H1 (cell line): ENCODE measurements at regions not wholly inside any gene's neighbourhood (a gene's known extent, or its start where the extent isn't known, plus 50 kb on each side); places are given as distances from the start of the nearest gene placed in this dataset.
"Not testable (repeated sequence)": the region's sequence is repeated elsewhere in the genome, so short reads cannot be mapped to it uniquely, and the experiment has no call there.

Source experiments
- CTCF ChIA-PET: fragments of 300-600 bp; sonication (Branson Sonifier 250); formaldehyde crosslinking; loops from one replicate; lab custom pipeline; 2021; ENCODE audit not compliant: partially characterized antibody; lab: Charles Lee
- POLR2A ChIA-PET: fragments of 300-600 bp; sonication (Branson Sonifier 250); formaldehyde crosslinking; loops from one replicate; lab custom pipeline; 2021; ENCODE audit warnings: inconsistent platforms; ENCODE audit not compliant: partially characterized antibody; lab: Charles Lee
- DNase-seq, 2 experiments: peaks; one replicate each; pipeline versions ENCODE4 v3.0.0 to v3.0.0-alpha.2; 2010 to 2022; ENCODE audit warnings: low spot score in 2 of 2, low read depth in 1 of 2, mixed read lengths in 1 of 2
- FAIRE-seq: peaks from 2 replicates; lab custom pipeline; 2011; peaks lifted over from hg19 to GRCh38; lab: Jason Lieb, UNC
- H2AFZ ChIP-seq: 2 replicates; pipeline ENCODE4 v1.8.1; 2012; ENCODE audit warnings: low read length, inconsistent platforms
- H2AK5ac ChIP-seq: 2 replicates; pipeline ENCODE4 v1.6.1; 2013; ENCODE audit warnings: low read depth, low read length
- H2BK120ac ChIP-seq: replicated peaks from 2 replicates; pipeline ENCODE3; 2013; ENCODE audit warnings: low read depth, low read length, inconsistent platforms
- H2BK12ac ChIP-seq: 2 replicates; pipeline ENCODE4 v1.6.1; 2013; ENCODE audit warnings: low read depth, low read length
- H2BK15ac ChIP-seq: 2 replicates; pipeline ENCODE4 v1.6.1; 2013; ENCODE audit warnings: low read length
- H2BK20ac ChIP-seq: 2 replicates; pipeline ENCODE4 v1.6.1; 2013; ENCODE audit warnings: low read length
- H2BK5ac ChIP-seq: 2 replicates; pipeline ENCODE4 v1.6.1; 2013; ENCODE audit warnings: low read depth, low read length
- H3K14ac ChIP-seq: 2 replicates; pipeline ENCODE4 v1.6.1; 2013; ENCODE audit warnings: inconsistent platforms; ENCODE audit not compliant: insufficient read length
- H3K18ac ChIP-seq: 2 replicates; pipeline ENCODE4 v1.6.1; 2013; ENCODE audit warnings: low read length; ENCODE audit errors: extremely low read depth
- H3K23ac ChIP-seq: 2 replicates; pipeline ENCODE4 v1.6.1; 2013; ENCODE audit warnings: inconsistent platforms; ENCODE audit not compliant: insufficient read length
- H3K23me2 ChIP-seq: 2 replicates; pipeline ENCODE4 v1.6.1; 2013; ENCODE audit warnings: low read depth, low read length
- H3K27ac ChIP-seq: 2 replicates; pipeline ENCODE4 v1.6.1; 2011; ENCODE audit warnings: low read depth, low read length, inconsistent platforms
- H3K27me3 ChIP-seq, 4 experiments: replicated peaks in 1 of 4; 1 replicate in 1 of 4; 2 replicates in 3 of 4; pipeline versions ENCODE4 v1.6.1 to v1.8.1; 2011 to 2013; ENCODE audit warnings: low read length in 3 of 4, mild to moderate bottlenecking in 3 of 4, inconsistent platforms in 2 of 4, mixed read lengths in 2 of 4, moderate library complexity in 1 of 4; ENCODE audit not compliant: control insufficient read depth in 3 of 4, insufficient read depth in 3 of 4; ENCODE audit errors: extremely low read depth in 1 of 4
- H3K36me3 ChIP-seq, 4 experiments: 2 replicates each; pipeline versions ENCODE4 v1.6.1 to v1.8.1; 2011 to 2013; ENCODE audit warnings: mild to moderate bottlenecking in 4 of 4, low read length in 3 of 4, moderate library complexity in 2 of 4, control low read depth in 1 of 4, inconsistent platforms in 1 of 4; ENCODE audit not compliant: insufficient read depth in 4 of 4, control insufficient read depth in 2 of 4
- H3K4ac ChIP-seq: replicated peaks from 2 replicates; pipeline ENCODE3; 2013; ENCODE audit warnings: low read length, low read depth, mixed read lengths, inconsistent platforms; ENCODE audit not compliant: insufficient read length
- H3K4me1 ChIP-seq, 4 experiments: replicated peaks in 1 of 4; 1 replicate in 1 of 4; 2 replicates in 3 of 4; pipeline versions ENCODE4 v1.6.1 to v1.8.1; 2011 to 2013; ENCODE audit warnings: low read length in 3 of 4, inconsistent platforms in 2 of 4, mixed read lengths in 1 of 4; ENCODE audit not compliant: insufficient read depth in 4 of 4, control insufficient read depth in 3 of 4
- H3K4me2 ChIP-seq, 2 experiments: 2 replicates each; pipeline versions ENCODE4 v1.6.1 to v1.8.1; 2011 to 2013; ENCODE audit warnings: low read depth in 2 of 2, low read length in 2 of 2, control low read depth in 1 of 2, inconsistent platforms in 1 of 2, mild to moderate bottlenecking in 1 of 2; ENCODE audit not compliant: insufficient read depth in 1 of 2
- H3K4me3 ChIP-seq, 4 experiments: fragments of 200-600, 300-600 bp in 1 of 4; sonication (generic), shearing (Covaris generic), sonication (Bioruptor Twin) in 1 of 4; 2 replicates each; pipeline versions ENCODE4 v1.5.1 to v1.8.1; 2011 to 2016; ENCODE audit warnings: low read length in 4 of 4, low read depth in 3 of 4, control low read depth in 2 of 4, inconsistent platforms in 2 of 4, mild to moderate bottlenecking in 2 of 4, mixed read lengths in 1 of 4, moderate library complexity in 1 of 4; ENCODE audit not compliant: insufficient read depth in 2 of 4; ENCODE audit errors: extremely low read depth in 1 of 4
- H3K56ac ChIP-seq: replicated peaks from 2 replicates; pipeline ENCODE3; 2013; ENCODE audit warnings: low read depth, mild to moderate bottlenecking, mixed read lengths, low read length, inconsistent platforms; ENCODE audit not compliant: insufficient read length
- H3K79me1 ChIP-seq: 2 replicates; pipeline ENCODE4 v1.6.1; 2013; ENCODE audit warnings: low read depth, low read length, control low read depth
- H3K79me2 ChIP-seq, 2 experiments: 2 replicates each; pipeline versions ENCODE4 v1.6.1 to v1.8.1; 2012 to 2013; ENCODE audit warnings: low read length in 2 of 2, mild to moderate bottlenecking in 2 of 2, inconsistent platforms in 1 of 2; ENCODE audit not compliant: insufficient read depth in 2 of 2, control insufficient read depth in 1 of 2
- H3K9ac ChIP-seq, 4 experiments: replicated peaks in 1 of 4; 1 replicate in 1 of 4; 2 replicates in 3 of 4; pipeline versions ENCODE4 v1.6.1 to v1.8.1; 2011 to 2013; ENCODE audit warnings: low read depth in 3 of 4, low read length in 3 of 4, control low read depth in 2 of 4, mild to moderate bottlenecking in 2 of 4, moderate library complexity in 2 of 4, inconsistent platforms in 1 of 4; ENCODE audit errors: extremely low read depth in 1 of 4
- H3K9me3 ChIP-seq, 2 experiments: 2 replicates each; pipeline versions ENCODE4 v1.6.1 to v1.8.1; 2012 to 2013; ENCODE audit warnings: mild to moderate bottlenecking in 2 of 2, moderate library complexity in 2 of 2, control low read depth in 1 of 2, inconsistent platforms in 1 of 2, low read depth in 1 of 2, low read length in 1 of 2, mixed read lengths in 1 of 2; ENCODE audit not compliant: insufficient read depth in 2 of 2
- H4K20me1 ChIP-seq, 2 experiments: replicated peaks in 1 of 2; 2 replicates each; pipeline versions ENCODE3 to v1.8.1; 2011 to 2013; ENCODE audit warnings: inconsistent platforms in 2 of 2, low read length in 2 of 2, mild to moderate bottlenecking in 1 of 2; ENCODE audit not compliant: insufficient read depth in 2 of 2, control insufficient read depth in 1 of 2
- H4K5ac ChIP-seq: 2 replicates; pipeline ENCODE4 v1.6.1; 2013; ENCODE audit warnings: low read length, low read depth, mixed read lengths, inconsistent platforms; ENCODE audit not compliant: insufficient read length
- H4K8ac ChIP-seq: 2 replicates; pipeline ENCODE4 v1.8.0; 2013; ENCODE audit warnings: mild to moderate bottlenecking, moderate library complexity, low read length, inconsistent platforms; ENCODE audit not compliant: insufficient read depth; ENCODE audit errors: extremely low read depth
- H4K91ac ChIP-seq: replicated peaks from 2 replicates; pipeline ENCODE3; 2013; ENCODE audit warnings: low read length, mixed read lengths, inconsistent platforms; ENCODE audit not compliant: insufficient read length
- EGR1 ChIP-seq: IDR thresholded peaks from 2 replicates; pipeline ENCODE4 v1.6.1; 2011; ENCODE audit warnings: low read depth, low read length, borderline replicate concordance
- WGBS, 2 experiments: shearing (Covaris generic) in 1 of 2; methylation state at CpG; one replicate each; pipeline versions ENCODE4 v1.1.6 to v1.1.7; 2013 to 2015; ENCODE audit warnings: low lambda C conversion rate in 2 of 2, mixed read lengths in 2 of 2, inconsistent platforms in 1 of 2, low coverage in 1 of 2, missing lambda C conversion rate in 1 of 2; ENCODE audit not compliant: insufficient replicate concordance in 2 of 2, insufficient coverage in 1 of 2, insufficient read length in 1 of 2; ENCODE audit errors: extremely low coverage in 1 of 2, missing lambda C conversion rate in 1 of 2; 5-methylcytosine and 5-hydroxymethylcytosine counted together

- no peak overlapping the region for H3K9ac ChIP-seq
- no peaks in the 10 kb centered on the region for H3K27me3 ChIP-seq
- no peak overlapping the region for H3K14ac ChIP-seq
- H3K79me1 ChIP-seq: no peaks in the 10 kb centered on the region
- no peaks in the 10 kb centered on the region for H3K4me1 ChIP-seq
- H3K56ac ChIP-seq: no peak overlapping the region
- H2BK20ac ChIP-seq: no peak overlapping the region
- no peak overlapping the region for H3K23ac ChIP-seq
- no peak overlapping the region for H2AK5ac ChIP-seq
- no peaks in the 10 kb centered on the region for H3K36me3 ChIP-seq
- H3K4ac ChIP-seq: no peak overlapping the region
- H2BK5ac ChIP-seq: no peak overlapping the region
- H3K23me2 ChIP-seq: no peaks in the 10 kb centered on the region
- FAIRE-seq (no peak), DNase-seq (no peak)
- H4K5ac ChIP-seq: no peak overlapping the region
- no peaks in the 10 kb centered on the region for H3K9me3 ChIP-seq
- H3K79me2 ChIP-seq: no peaks in the 10 kb centered on the region
- TF ChIP-seq EGR1: no peak
- no peak overlapping the region for H2AFZ ChIP-seq
- H2BK15ac ChIP-seq: no peak overlapping the region
- CTCF ChIA-PET: interaction anchor here (0.6 to 0.7 kb wide), 3 partner anchors 97 to 986 kb away, joined by 3 to 6 read pairs (median 3); no protein-coding TSS in a partner anchor
- H3K27ac ChIP-seq: no peak overlapping the region
- H3K18ac ChIP-seq: no peak overlapping the region
- H4K91ac ChIP-seq: no peak overlapping the region
- H4K8ac ChIP-seq: no peak overlapping the region
- no peak overlapping the region for H3K4me2 ChIP-seq
- no peak overlapping the region for H2BK120ac ChIP-seq
- H4K20me1 ChIP-seq: no peaks in the 10 kb centered on the region
- no peak overlapping the region for H3K4me3 ChIP-seq
- no peak overlapping the region for H2BK12ac ChIP-seq
- 93% methylated on average over 2 of the region's 2 CpGs; no CpG with 5 or more reads in 1 of the 2 experiments for WGBS, 2 experiments
- POLR2A ChIA-PET: no interaction called here
Measured at GRCh38 chr4:20151436-20151835, 100.3 kb upstream of the SLIT2 start.

- H3K79me1 ChIP-seq, H4K91ac ChIP-seq, H3K9ac ChIP-seq, H3K23ac ChIP-seq, H3K4ac ChIP-seq, H3K27me3 ChIP-seq, H3K27ac ChIP-seq, H2AFZ ChIP-seq, H4K5ac ChIP-seq, H3K4me1 ChIP-seq, H2BK12ac ChIP-seq, H2BK120ac ChIP-seq, H4K20me1 ChIP-seq, H3K18ac ChIP-seq, FAIRE-seq, H3K9me3 ChIP-seq, H3K4me3 ChIP-seq, H3K14ac ChIP-seq, H3K79me2 ChIP-seq, H3K36me3 ChIP-seq, H2AK5ac ChIP-seq, H2BK20ac ChIP-seq, H3K23me2 ChIP-seq, H2BK5ac ChIP-seq, H4K8ac ChIP-seq, H2BK15ac ChIP-seq, CTCF ChIA-PET, H3K4me2 ChIP-seq, POLR2A ChIA-PET, H3K56ac ChIP-seq, DNase-seq: not testable (repeated sequence)
- WGBS, 2 experiments: 100% methylated on average over 2 of the region's 3 CpGs; no CpG with 5 or more reads in 1 of the 2 experiments
Measured at GRCh38 chr4:20149143-20149542, 102.6 kb upstream of the SLIT2 start.
